H1 (cell line): ENCODE measurements at regions not wholly inside any gene's neighbourhood (a gene's known extent, or its start where the extent isn't known, plus 50 kb on each side); places are given as distances from the start of the nearest gene placed in this dataset.

Experiments used
- CTCF ChIA-PET: fragments of 300-600 bp; sonication (Branson Sonifier 250); formaldehyde crosslinking; loops from one replicate; lab custom pipeline; 2021; ENCODE audit not compliant: partially characterized antibody; lab: Charles Lee
- POLR2A ChIA-PET: fragments of 300-600 bp; sonication (Branson Sonifier 250); formaldehyde crosslinking; loops from one replicate; lab custom pipeline; 2021; ENCODE audit warnings: inconsistent platforms; ENCODE audit not compliant: partially characterized antibody; lab: Charles Lee
- DNase-seq, 2 experiments: peaks; one replicate each; pipeline versions ENCODE4 v3.0.0 to v3.0.0-alpha.2; 2010 to 2022; ENCODE audit warnings: low spot score in 2 of 2, low read depth in 1 of 2, mixed read lengths in 1 of 2
- FAIRE-seq: peaks from 2 replicates; lab custom pipeline; 2011; peaks lifted over from hg19 to GRCh38; lab: Jason Lieb, UNC
- H2AFZ ChIP-seq: 2 replicates; pipeline ENCODE4 v1.8.1; 2012; ENCODE audit warnings: low read length, inconsistent platforms
- H2AK5ac ChIP-seq: 2 replicates; pipeline ENCODE4 v1.6.1; 2013; ENCODE audit warnings: low read depth, low read length
- H2BK120ac ChIP-seq: replicated peaks from 2 replicates; pipeline ENCODE3; 2013; ENCODE audit warnings: low read depth, low read length, inconsistent platforms
- H2BK12ac ChIP-seq: 2 replicates; pipeline ENCODE4 v1.6.1; 2013; ENCODE audit warnings: low read depth, low read length
- H2BK15ac ChIP-seq: 2 replicates; pipeline ENCODE4 v1.6.1; 2013; ENCODE audit warnings: low read length
- H2BK20ac ChIP-seq: 2 replicates; pipeline ENCODE4 v1.6.1; 2013; ENCODE audit warnings: low read length
- H2BK5ac ChIP-seq: 2 replicates; pipeline ENCODE4 v1.6.1; 2013; ENCODE audit warnings: low read depth, low read length
- H3K14ac ChIP-seq: 2 replicates; pipeline ENCODE4 v1.6.1; 2013; ENCODE audit warnings: inconsistent platforms; ENCODE audit not compliant: insufficient read length
- H3K18ac ChIP-seq: 2 replicates; pipeline ENCODE4 v1.6.1; 2013; ENCODE audit warnings: low read length; ENCODE audit errors: extremely low read depth
- H3K23ac ChIP-seq: 2 replicates; pipeline ENCODE4 v1.6.1; 2013; ENCODE audit warnings: inconsistent platforms; ENCODE audit not compliant: insufficient read length
- H3K23me2 ChIP-seq: 2 replicates; pipeline ENCODE4 v1.6.1; 2013; ENCODE audit warnings: low read depth, low read length
- H3K27ac ChIP-seq: 2 replicates; pipeline ENCODE4 v1.6.1; 2011; ENCODE audit warnings: low read depth, low read length, inconsistent platforms
- H3K27me3 ChIP-seq, 4 experiments: replicated peaks in 1 of 4; 1 replicate in 1 of 4; 2 replicates in 3 of 4; pipeline versions ENCODE4 v1.6.1 to v1.8.1; 2011 to 2013; ENCODE audit warnings: low read length in 3 of 4, mild to moderate bottlenecking in 3 of 4, inconsistent platforms in 2 of 4, mixed read lengths in 2 of 4, moderate library complexity in 1 of 4; ENCODE audit not compliant: control insufficient read depth in 3 of 4, insufficient read depth in 3 of 4; ENCODE audit errors: extremely low read depth in 1 of 4
- H3K36me3 ChIP-seq, 4 experiments: 2 replicates each; pipeline versions ENCODE4 v1.6.1 to v1.8.1; 2011 to 2013; ENCODE audit warnings: mild to moderate bottlenecking in 4 of 4, low read length in 3 of 4, moderate library complexity in 2 of 4, control low read depth in 1 of 4, inconsistent platforms in 1 of 4; ENCODE audit not compliant: insufficient read depth in 4 of 4, control insufficient read depth in 2 of 4
- H3K4ac ChIP-seq: replicated peaks from 2 replicates; pipeline ENCODE3; 2013; ENCODE audit warnings: low read length, low read depth, mixed read lengths, inconsistent platforms; ENCODE audit not compliant: insufficient read length
- H3K4me1 ChIP-seq, 4 experiments: replicated peaks in 1 of 4; 1 replicate in 1 of 4; 2 replicates in 3 of 4; pipeline versions ENCODE4 v1.6.1 to v1.8.1; 2011 to 2013; ENCODE audit warnings: low read length in 3 of 4, inconsistent platforms in 2 of 4, mixed read lengths in 1 of 4; ENCODE audit not compliant: insufficient read depth in 4 of 4, control insufficient read depth in 3 of 4
- H3K4me2 ChIP-seq, 2 experiments: 2 replicates each; pipeline versions ENCODE4 v1.6.1 to v1.8.1; 2011 to 2013; ENCODE audit warnings: low read depth in 2 of 2, low read length in 2 of 2, control low read depth in 1 of 2, inconsistent platforms in 1 of 2, mild to moderate bottlenecking in 1 of 2; ENCODE audit not compliant: insufficient read depth in 1 of 2
- H3K4me3 ChIP-seq, 4 experiments: fragments of 200-600, 300-600 bp in 1 of 4; sonication (generic), shearing (Covaris generic), sonication (Bioruptor Twin) in 1 of 4; 2 replicates each; pipeline versions ENCODE4 v1.5.1 to v1.8.1; 2011 to 2016; ENCODE audit warnings: low read length in 4 of 4, low read depth in 3 of 4, control low read depth in 2 of 4, inconsistent platforms in 2 of 4, mild to moderate bottlenecking in 2 of 4, mixed read lengths in 1 of 4, moderate library complexity in 1 of 4; ENCODE audit not compliant: insufficient read depth in 2 of 4; ENCODE audit errors: extremely low read depth in 1 of 4
- H3K56ac ChIP-seq: replicated peaks from 2 replicates; pipeline ENCODE3; 2013; ENCODE audit warnings: low read depth, mild to moderate bottlenecking, mixed read lengths, low read length, inconsistent platforms; ENCODE audit not compliant: insufficient read length
- H3K79me1 ChIP-seq: 2 replicates; pipeline ENCODE4 v1.6.1; 2013; ENCODE audit warnings: low read depth, low read length, control low read depth
- H3K79me2 ChIP-seq, 2 experiments: 2 replicates each; pipeline versions ENCODE4 v1.6.1 to v1.8.1; 2012 to 2013; ENCODE audit warnings: low read length in 2 of 2, mild to moderate bottlenecking in 2 of 2, inconsistent platforms in 1 of 2; ENCODE audit not compliant: insufficient read depth in 2 of 2, control insufficient read depth in 1 of 2
- H3K9ac ChIP-seq, 4 experiments: replicated peaks in 1 of 4; 1 replicate in 1 of 4; 2 replicates in 3 of 4; pipeline versions ENCODE4 v1.6.1 to v1.8.1; 2011 to 2013; ENCODE audit warnings: low read depth in 3 of 4, low read length in 3 of 4, control low read depth in 2 of 4, mild to moderate bottlenecking in 2 of 4, moderate library complexity in 2 of 4, inconsistent platforms in 1 of 4; ENCODE audit errors: extremely low read depth in 1 of 4
- H3K9me3 ChIP-seq, 2 experiments: 2 replicates each; pipeline versions ENCODE4 v1.6.1 to v1.8.1; 2012 to 2013; ENCODE audit warnings: mild to moderate bottlenecking in 2 of 2, moderate library complexity in 2 of 2, control low read depth in 1 of 2, inconsistent platforms in 1 of 2, low read depth in 1 of 2, low read length in 1 of 2, mixed read lengths in 1 of 2; ENCODE audit not compliant: insufficient read depth in 2 of 2
- H4K20me1 ChIP-seq, 2 experiments: replicated peaks in 1 of 2; 2 replicates each; pipeline versions ENCODE3 to v1.8.1; 2011 to 2013; ENCODE audit warnings: inconsistent platforms in 2 of 2, low read length in 2 of 2, mild to moderate bottlenecking in 1 of 2; ENCODE audit not compliant: insufficient read depth in 2 of 2, control insufficient read depth in 1 of 2
- H4K5ac ChIP-seq: 2 replicates; pipeline ENCODE4 v1.6.1; 2013; ENCODE audit warnings: low read length, low read depth, mixed read lengths, inconsistent platforms; ENCODE audit not compliant: insufficient read length
- H4K8ac ChIP-seq: 2 replicates; pipeline ENCODE4 v1.8.0; 2013; ENCODE audit warnings: mild to moderate bottlenecking, moderate library complexity, low read length, inconsistent platforms; ENCODE audit not compliant: insufficient read depth; ENCODE audit errors: extremely low read depth
- H4K91ac ChIP-seq: replicated peaks from 2 replicates; pipeline ENCODE3; 2013; ENCODE audit warnings: low read length, mixed read lengths, inconsistent platforms; ENCODE audit not compliant: insufficient read length
- KDM1A ChIP-seq: fragments of 200-600, 300-600 bp; sonication (generic); IDR thresholded peaks from 2 replicates; pipeline ENCODE4 v1.7.1; 2016; ENCODE audit warnings: mild to moderate bottlenecking, low read length, borderline replicate concordance
- NRF1 ChIP-seq: IDR thresholded peaks from 2 replicates; pipeline ENCODE4 v1.6.1; 2011; ENCODE audit warnings: mild to moderate bottlenecking, low read depth, low read length, improper control_type of control experiment
- RNF2 ChIP-seq: fragments of 200-900, 300-1000 bp; sonication (generic); IDR thresholded peaks from 2 replicates; pipeline ENCODE4 v1.7.1; 2016; ENCODE audit warnings: borderline replicate concordance, low read depth, mild to moderate bottlenecking, antibody characterized with exemption, low read length; ENCODE audit not compliant: poor library complexity, severe bottlenecking; ENCODE audit errors: missing control alignments
- WGBS, 2 experiments: shearing (Covaris generic) in 1 of 2; methylation state at CpG; one replicate each; pipeline versions ENCODE4 v1.1.6 to v1.1.7; 2013 to 2015; ENCODE audit warnings: low lambda C conversion rate in 2 of 2, mixed read lengths in 2 of 2, inconsistent platforms in 1 of 2, low coverage in 1 of 2, missing lambda C conversion rate in 1 of 2; ENCODE audit not compliant: insufficient replicate concordance in 2 of 2, insufficient coverage in 1 of 2, insufficient read length in 1 of 2; ENCODE audit errors: extremely low coverage in 1 of 2, missing lambda C conversion rate in 1 of 2; 5-methylcytosine and 5-hydroxymethylcytosine counted together
- TF ChIP-seq, protein P1 (sequence below): IDR thresholded peaks from 2 replicates; pipeline ENCODE4 v1.6.1; 2011; ENCODE audit warnings: low read length, improper control_type of control experiment

DNA sequence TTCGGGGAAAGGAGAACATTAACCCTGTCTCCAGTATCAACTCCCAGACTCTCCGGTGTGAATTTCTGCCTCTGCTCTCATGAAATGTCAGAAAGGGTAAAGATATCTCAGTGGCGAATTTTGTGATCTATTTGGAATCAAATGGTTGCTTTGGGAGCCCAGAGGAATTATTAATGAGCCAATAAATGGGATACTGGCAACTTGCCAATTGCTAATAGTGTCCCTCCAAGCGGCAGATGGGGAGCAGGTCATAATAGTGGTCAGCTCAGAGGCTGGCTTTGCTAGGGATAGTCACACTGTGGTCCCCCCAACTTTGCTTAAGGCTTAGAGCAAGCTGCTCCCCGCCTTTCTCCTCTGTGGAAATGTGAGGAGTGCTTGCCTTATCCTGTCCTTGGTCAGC is 176.1 kb upstream of the KL start:
- Histone ChIP-seq H2BK12ac (no peak overlapping the region), H3K23ac (no peak overlapping the region), H4K20me1 (no peaks in the 10 kb centered on the region), H3K79me1 (no peaks in the 10 kb centered on the region; the same call in 1 of the 2 replicates), H3K9me3 (no peaks in the 10 kb centered on the region), H4K8ac (no peak overlapping the region), H3K4me1 (peaks cover 0 to 9% (median 4%) of the 10 kb centered on the region in 4 experiments; a peak in 6 of 7 replicates), H2BK5ac (no peak overlapping the region), H2BK120ac (no peak overlapping the region), H3K23me2 (peaks cover 3% of the 10 kb centered on the region; the same call in 1 of the 2 replicates), H3K4ac (no peak overlapping the region), H4K91ac (no peak overlapping the region), H2AK5ac (no peak overlapping the region), H2AFZ (no peak overlapping the region), H3K27ac (no peak overlapping the region), H3K18ac (no peak overlapping the region), H3K4me2 (no peak overlapping the region), H3K14ac (no peak overlapping the region), H3K9ac (no peak overlapping the region), H2BK20ac (no peak overlapping the region), H2BK15ac (no peak overlapping the region), H4K5ac (no peak overlapping the region), H3K79me2 (no peaks in the 10 kb centered on the region), H3K27me3 (no peaks in the 10 kb centered on the region), H3K56ac (no peak overlapping the region), H3K36me3 (no peaks in the 10 kb centered on the region), H3K4me3 (no peak overlapping the region)
- FAIRE-seq (no peak), DNase-seq (peak in 1 of 2 experiments; percentile 17)
- POLR2A ChIA-PET, result no interaction called here
- 95% methylated on average over 5 of the region's 5 CpGs; no CpG with 5 or more reads in 1 of the 2 experiments for WGBS, 2 experiments
- CTCF ChIA-PET, result no interaction called here
- TF ChIP-seq, protein P1, sequence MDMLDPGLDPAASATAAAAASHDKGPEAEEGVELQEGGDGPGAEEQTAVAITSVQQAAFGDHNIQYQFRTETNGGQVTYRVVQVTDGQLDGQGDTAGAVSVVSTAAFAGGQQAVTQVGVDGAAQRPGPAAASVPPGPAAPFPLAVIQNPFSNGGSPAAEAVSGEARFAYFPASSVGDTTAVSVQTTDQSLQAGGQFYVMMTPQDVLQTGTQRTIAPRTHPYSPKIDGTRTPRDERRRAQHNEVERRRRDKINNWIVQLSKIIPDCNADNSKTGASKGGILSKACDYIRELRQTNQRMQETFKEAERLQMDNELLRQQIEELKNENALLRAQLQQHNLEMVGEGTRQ, result no peak
- TF ChIP-seq KDM1A, result no peak
- no peak for TF ChIP-seq NRF1
- no peak for TF ChIP-seq RNF2
